ENCODE measurements at regions not wholly inside any gene's neighbourhood (a gene's known extent, or its start where the extent isn't known, plus 50 kb on each side); places are given as distances from the start of the nearest gene placed in this dataset.

DNA sequence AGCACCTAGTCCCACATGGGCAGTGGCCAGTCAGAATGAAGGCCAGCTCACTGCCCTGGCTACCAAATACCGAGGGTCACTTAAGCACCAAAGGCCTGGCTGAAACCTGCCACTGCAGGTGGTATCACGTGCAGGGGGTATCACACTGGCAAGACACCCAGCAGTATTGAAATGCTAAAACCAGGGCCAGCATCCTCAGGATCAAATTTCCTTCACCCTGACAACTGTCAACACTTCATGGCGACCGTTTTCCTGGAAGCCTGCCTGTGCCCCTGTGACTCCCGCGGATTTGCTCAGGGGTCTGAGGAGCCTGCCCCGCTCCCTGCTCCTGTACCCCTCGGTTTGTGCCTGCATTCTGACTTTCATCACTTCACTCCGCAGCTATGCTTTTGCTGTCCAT lies 151.1 kb downstream of the TTLL2 start:
- DNase-seq (no peak), ATAC-seq (ENCODE audit: low read depth) (no peak)
- CTCF ChIA-PET: no interaction called here
- H3K27ac Mint-ChIP-seq: no peak overlapping the region
- POLR2A ChIA-PET: no interaction called here
- no peaks in the 10 kb centered on the region for H3K9me3 Mint-ChIP-seq
- peaks cover 7% of the 10 kb centered on the region for H3K4me1 Mint-ChIP-seq
- no peak for TF ChIP-seq CTCF (IDR thresholded peaks at IDR 0.05)
- H3K36me3 Mint-ChIP-seq (ENCODE audit: low read depth): no peaks in the 10 kb centered on the region
- no peaks in the 10 kb centered on the region for H3K27me3 Mint-ChIP-seq
- H3K4me3 Mint-ChIP-seq: no peak overlapping the region
- intact Hi-C loops (cut with micrococcal nuclease): no loop called here

DNA sequence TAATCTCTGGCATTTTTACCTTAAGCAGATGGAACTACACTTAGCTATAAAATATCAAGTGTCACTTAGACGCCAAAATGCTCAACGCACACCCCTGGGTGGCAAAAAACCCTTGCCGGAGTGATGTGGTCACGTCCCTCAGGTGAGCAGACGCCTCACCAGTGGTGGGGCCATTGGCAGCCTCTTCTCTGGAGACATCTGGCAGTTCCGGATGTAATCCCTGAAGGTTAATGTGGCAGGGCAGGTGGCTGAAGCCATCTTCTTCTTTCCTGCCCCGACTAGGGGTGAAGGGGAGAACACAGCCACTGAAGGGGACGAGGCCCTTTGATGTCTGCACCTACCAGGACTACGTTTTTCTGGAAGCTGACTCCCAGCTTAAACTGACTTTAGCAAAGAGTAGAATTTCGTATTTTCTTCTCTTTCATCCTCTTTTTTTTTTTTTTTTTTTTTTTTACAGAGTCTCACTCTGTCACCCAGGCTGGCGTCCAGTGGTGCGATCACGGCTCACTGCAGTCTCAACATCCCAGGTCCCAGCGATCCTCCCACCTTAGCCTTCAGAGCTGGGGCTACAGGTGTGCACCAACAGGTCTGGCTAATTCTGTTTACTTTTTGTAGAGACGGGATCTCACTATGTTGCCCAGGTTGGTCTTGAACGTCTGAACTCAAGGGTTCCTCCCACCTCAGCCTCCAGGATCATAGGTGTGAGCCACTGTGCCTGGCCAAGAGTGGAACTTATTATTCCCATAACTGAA lies 152.1 kb downstream of the TTLL2 start:
- H3K4me3 Mint-ChIP-seq: no peak overlapping the region
- ATAC-seq (ENCODE audit: low read depth) (no peak), DNase-seq (no peak)
- TF ChIP-seq CTCF (IDR thresholded peaks at IDR 0.05): no peak
- intact Hi-C loops (cut with micrococcal nuclease): no loop called here
- peaks cover 7% of the 10 kb centered on the region for H3K4me1 Mint-ChIP-seq
- H3K27ac Mint-ChIP-seq: no peak overlapping the region
- no peaks in the 10 kb centered on the region for H3K9me3 Mint-ChIP-seq
- peaks cover 7% of the 10 kb centered on the region for H3K27me3 Mint-ChIP-seq
- POLR2A ChIA-PET: no interaction called here
- CTCF ChIA-PET: no interaction called here
- no peaks in the 10 kb centered on the region for H3K36me3 Mint-ChIP-seq (ENCODE audit: low read depth)

DNA sequence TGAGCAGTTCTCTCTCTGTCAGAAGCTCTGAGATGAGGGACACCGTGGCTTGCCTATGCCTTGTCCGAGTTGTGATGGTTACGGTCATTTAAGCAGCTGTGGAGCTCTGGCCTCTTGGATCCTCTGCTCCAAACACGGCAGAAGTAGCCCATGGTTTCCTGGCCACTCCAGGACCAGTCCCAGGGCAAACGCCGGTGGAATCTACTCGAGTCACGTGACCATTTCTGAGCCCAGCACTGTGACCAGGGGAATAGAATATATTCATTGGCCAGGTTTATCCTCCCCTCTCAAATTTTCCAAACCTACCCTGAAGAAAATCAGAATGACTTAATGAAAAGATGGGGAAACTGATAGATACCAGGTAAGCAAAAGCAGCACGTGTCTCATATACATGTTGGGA lies 152.8 kb downstream of the TTLL2 start:
- Mint-ChIP-seq H3K4me1 (peaks cover 7% of the 10 kb centered on the region), H3K4me3 (no peak overlapping the region), H3K27ac (no peak overlapping the region), H3K36me3 (ENCODE audit: low read depth) (no peaks in the 10 kb centered on the region), H3K9me3 (no peaks in the 10 kb centered on the region), H3K27me3 (peaks cover 7% of the 10 kb centered on the region)
- DNase-seq (no peak), ATAC-seq (ENCODE audit: low read depth) (no peak)
- TF ChIP-seq CTCF (IDR thresholded peaks at IDR 0.05): no peak
- intact Hi-C loops (cut with micrococcal nuclease): no loop called here
- ChIA-PET CTCF (no interaction called here), POLR2A (no interaction called here)

- CTCF ChIA-PET: no interaction called here
- POLR2A ChIA-PET: no interaction called here
- no peak for TF ChIP-seq CTCF (IDR thresholded peaks at IDR 0.05)
- Mint-ChIP-seq H3K27me3 (peaks cover 7% of the 10 kb centered on the region), H3K4me1 (peaks cover 7% of the 10 kb centered on the region), H3K27ac (no peak overlapping the region), H3K4me3 (no peak overlapping the region), H3K9me3 (no peaks in the 10 kb centered on the region), H3K36me3 (ENCODE audit: low read depth) (no peaks in the 10 kb centered on the region)
- DNase-seq: no peak
- ATAC-seq (ENCODE audit: low read depth): no peak
- intact Hi-C loops (cut with micrococcal nuclease): no loop called here
These were observed 154.4 kb downstream of the TTLL2 start for GRCh38 chr6:167479301-167479700.

GRCh38 chr6:167479901-167480648 lies 155.2 kb downstream of the TTLL2 start:
- CTCF ChIA-PET: no interaction called here
- intact Hi-C loops (cut with micrococcal nuclease): no loop called here
- Mint-ChIP-seq H3K4me1 (peaks cover 7% of the 10 kb centered on the region), H3K4me3 (no peak overlapping the region), H3K36me3 (ENCODE audit: low read depth) (no peaks in the 10 kb centered on the region), H3K9me3 (no peaks in the 10 kb centered on the region), H3K27me3 (peaks cover 7% of the 10 kb centered on the region), H3K27ac (no peak overlapping the region)
- TF ChIP-seq CTCF (IDR thresholded peaks at IDR 0.05): no peak
- POLR2A ChIA-PET: no interaction called here
- DNase-seq (no peak), ATAC-seq (ENCODE audit: low read depth) (no peak)

Data from activated B cell treated with CpG ODN at 0.5 μM for 24 hours (primary cell).